Upper lobe of right lung (tissue), 1 donor: ENCODE measurements at regions not wholly inside any gene's neighbourhood (a gene's known extent, or its start where the extent isn't known, plus 50 kb on each side); places are given as distances from the start of the nearest gene placed in this dataset.
A peak's percentile ranks its signal among the peaks of the same experiment; 100 is the strongest.

Experiments
- ATAC-seq: fragments of 200-7000 bp; cut with Tn5 transposase; one replicate; pipeline ENCODE4 v1.9.1; 2020; ENCODE audit warnings: mild to moderate bottlenecking, moderate library complexity
- DNase-seq: peaks from one replicate; pipeline ENCODE4 v3.0.0-alpha.2; 2020
- H3K27ac ChIP-seq: fragments of 200-600 bp; one replicate; pipeline ENCODE4 v1.8.0; 2022
- H3K27me3 ChIP-seq: fragments of 200-600 bp; one replicate; pipeline ENCODE4 v1.8.0; 2022; ENCODE audit warnings: mild to moderate bottlenecking
- H3K36me3 ChIP-seq: fragments of 200-600 bp; one replicate; pipeline ENCODE4 v1.8.0; 2022
- H3K4me1 ChIP-seq: fragments of 200-600 bp; one replicate; pipeline ENCODE4 v1.8.0; 2022
- H3K4me3 ChIP-seq: fragments of 200-600 bp; one replicate; pipeline ENCODE4 v1.8.0; 2022; ENCODE audit warnings: mild to moderate bottlenecking
- H3K9me3 ChIP-seq: fragments of 200-600 bp; one replicate; pipeline ENCODE4 v1.8.0; 2022
- intact Hi-C: fragments of 100-400 bp; cut with DNase I; formaldehyde crosslinking; loops from one replicate; pipeline ENCODE4 v1.11.0; 2022
- TF ChIP-seq, protein P1 (sequence below): fragments of 200-600 bp; IDR thresholded peaks from one replicate; pipeline ENCODE4 v1.8.0; 2022; ENCODE audit warnings: antibody characterized with exemption
- donor health status: DM: no; HTN: yes; CAD: no; lungs with severe emphysema.

DNA sequence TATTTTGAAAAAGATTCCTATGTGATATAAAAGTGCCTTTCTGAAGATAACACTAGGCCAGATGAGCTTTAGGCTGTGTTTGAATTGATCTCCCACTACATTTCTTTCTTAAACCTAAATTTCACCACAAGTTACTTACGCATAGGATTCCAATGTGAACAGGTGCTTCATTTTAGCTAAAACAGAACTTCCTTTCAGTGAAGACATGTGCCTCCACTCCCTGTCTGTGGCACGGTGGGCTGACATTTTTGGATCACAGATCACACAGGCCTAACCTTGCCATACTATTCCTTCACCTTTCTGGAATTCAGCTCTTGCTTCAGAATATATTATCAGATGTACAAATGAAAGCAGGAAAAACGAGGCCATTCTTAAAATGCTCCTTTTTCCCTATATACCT is 231.8 kb downstream of the SAMD5 start:
- intact Hi-C loops = no loop called here

GRCh38 chr6:147740916-147741315 is 232.4 kb downstream of the SAMD5 start:
- TF ChIP-seq, protein P1, sequence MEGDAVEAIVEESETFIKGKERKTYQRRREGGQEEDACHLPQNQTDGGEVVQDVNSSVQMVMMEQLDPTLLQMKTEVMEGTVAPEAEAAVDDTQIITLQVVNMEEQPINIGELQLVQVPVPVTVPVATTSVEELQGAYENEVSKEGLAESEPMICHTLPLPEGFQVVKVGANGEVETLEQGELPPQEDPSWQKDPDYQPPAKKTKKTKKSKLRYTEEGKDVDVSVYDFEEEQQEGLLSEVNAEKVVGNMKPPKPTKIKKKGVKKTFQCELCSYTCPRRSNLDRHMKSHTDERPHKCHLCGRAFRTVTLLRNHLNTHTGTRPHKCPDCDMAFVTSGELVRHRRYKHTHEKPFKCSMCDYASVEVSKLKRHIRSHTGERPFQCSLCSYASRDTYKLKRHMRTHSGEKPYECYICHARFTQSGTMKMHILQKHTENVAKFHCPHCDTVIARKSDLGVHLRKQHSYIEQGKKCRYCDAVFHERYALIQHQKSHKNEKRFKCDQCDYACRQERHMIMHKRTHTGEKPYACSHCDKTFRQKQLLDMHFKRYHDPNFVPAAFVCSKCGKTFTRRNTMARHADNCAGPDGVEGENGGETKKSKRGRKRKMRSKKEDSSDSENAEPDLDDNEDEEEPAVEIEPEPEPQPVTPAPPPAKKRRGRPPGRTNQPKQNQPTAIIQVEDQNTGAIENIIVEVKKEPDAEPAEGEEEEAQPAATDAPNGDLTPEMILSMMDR = no peak
- Histone ChIP-seq H3K27ac (no peak overlapping the region), H3K4me1 (no peaks in the 10 kb centered on the region), H3K9me3 (no peaks in the 10 kb centered on the region), H3K27me3 (no peaks in the 10 kb centered on the region), H3K36me3 (no peaks in the 10 kb centered on the region), H3K4me3 (no peak overlapping the region)
- intact Hi-C loops = no loop called here
- no peak for ATAC-seq
- no peak for DNase-seq

More for the DNA sequence above, 231.8 kb downstream of the SAMD5 start:
- Histone ChIP-seq H3K27me3 (no peaks in the 10 kb centered on the region), H3K27ac (no peak overlapping the region), H3K36me3 (no peaks in the 10 kb centered on the region), H3K9me3 (no peaks in the 10 kb centered on the region), H3K4me1 (no peaks in the 10 kb centered on the region), H3K4me3 (no peak overlapping the region)
- ATAC-seq (no peak), DNase-seq (no peak)
- TF ChIP-seq, protein P1 = no peak

DNA sequence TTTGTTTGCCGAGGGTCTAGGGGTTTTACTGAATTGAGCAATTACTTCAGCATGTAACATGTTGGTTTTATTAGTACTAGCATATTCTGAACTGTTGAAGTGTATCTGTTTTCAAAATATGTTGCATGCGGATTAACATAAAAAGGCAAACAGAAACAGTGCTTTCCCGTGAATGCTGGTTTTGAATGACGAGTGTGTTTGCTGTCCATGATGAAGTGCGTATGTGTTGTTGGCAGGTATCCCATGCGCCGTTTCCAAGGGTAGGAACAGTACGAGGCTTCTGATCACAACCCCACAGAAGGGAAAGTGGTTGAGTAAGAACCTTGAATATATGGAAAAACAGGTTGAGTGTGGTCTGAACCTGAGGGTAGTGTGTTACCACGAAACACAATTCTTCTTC is 232.9 kb downstream of the SAMD5 start:
- TF ChIP-seq, protein P1 = no peak
- peak; percentile 46 for ATAC-seq

DNA sequence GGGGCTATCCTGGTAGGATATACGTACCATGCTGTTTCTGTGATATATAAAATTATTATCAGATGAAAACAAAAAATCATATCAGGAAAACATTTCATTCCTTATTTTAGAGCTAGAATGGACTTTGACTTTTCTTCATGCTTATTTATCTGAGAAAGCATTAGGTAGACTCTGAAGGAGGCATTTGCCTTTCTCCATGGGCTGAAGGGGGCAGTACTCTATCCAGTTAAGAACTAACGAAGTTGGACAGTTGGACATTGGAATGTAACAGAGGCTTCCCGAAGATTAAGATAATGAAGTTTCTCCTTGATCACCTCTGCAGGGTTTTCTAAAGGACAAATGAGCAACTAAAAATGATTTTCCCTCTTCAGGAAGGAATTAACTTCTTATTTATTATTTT is 233.9 kb downstream of the SAMD5 start:
- intact Hi-C loops = no loop called here

More for the DNA sequence above, 232.9 kb downstream of the SAMD5 start:
- Histone ChIP-seq H3K4me3 (no peak overlapping the region), H3K9me3 (no peaks in the 10 kb centered on the region), H3K27me3 (no peaks in the 10 kb centered on the region), H3K36me3 (no peaks in the 10 kb centered on the region), H3K27ac (no peak overlapping the region), H3K4me1 (no peaks in the 10 kb centered on the region)
- intact Hi-C loops = no loop called here
- no peak for DNase-seq

DNA sequence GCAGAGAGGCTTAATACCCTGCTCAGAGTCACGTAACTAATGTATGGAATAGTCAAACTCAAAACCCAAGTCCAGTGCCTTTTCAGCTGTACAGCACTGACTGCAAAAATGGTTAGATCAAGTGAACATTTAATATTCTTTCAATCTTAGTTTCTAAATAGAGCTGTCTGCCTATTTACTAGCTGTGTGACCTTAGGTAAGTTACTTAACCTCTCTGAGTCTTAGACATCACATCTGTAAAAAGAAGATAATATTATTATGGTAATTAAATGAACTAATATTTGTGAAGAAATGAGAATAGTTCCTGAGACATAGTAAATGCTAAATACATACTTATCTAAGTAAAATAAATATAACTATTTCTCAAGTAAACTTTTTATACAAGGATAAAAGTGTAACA is 235.5 kb downstream of the SAMD5 start:
- intact Hi-C loops = no loop called here
- ATAC-seq (no peak), DNase-seq (no peak)
- Histone ChIP-seq H3K4me1 (no peaks in the 10 kb centered on the region), H3K36me3 (no peaks in the 10 kb centered on the region), H3K9me3 (no peaks in the 10 kb centered on the region), H3K4me3 (no peak overlapping the region), H3K27ac (no peak overlapping the region), H3K27me3 (no peaks in the 10 kb centered on the region)
- TF ChIP-seq, protein P1 = no peak

More for the DNA sequence above, 233.9 kb downstream of the SAMD5 start:
- Histone ChIP-seq H3K4me3 (no peak overlapping the region), H3K36me3 (no peaks in the 10 kb centered on the region), H3K27me3 (no peaks in the 10 kb centered on the region), H3K9me3 (no peaks in the 10 kb centered on the region), H3K4me1 (no peaks in the 10 kb centered on the region), H3K27ac (no peak overlapping the region)
- DNase-seq (no peak), ATAC-seq (no peak)
- TF ChIP-seq, protein P1 = no peak

DNA sequence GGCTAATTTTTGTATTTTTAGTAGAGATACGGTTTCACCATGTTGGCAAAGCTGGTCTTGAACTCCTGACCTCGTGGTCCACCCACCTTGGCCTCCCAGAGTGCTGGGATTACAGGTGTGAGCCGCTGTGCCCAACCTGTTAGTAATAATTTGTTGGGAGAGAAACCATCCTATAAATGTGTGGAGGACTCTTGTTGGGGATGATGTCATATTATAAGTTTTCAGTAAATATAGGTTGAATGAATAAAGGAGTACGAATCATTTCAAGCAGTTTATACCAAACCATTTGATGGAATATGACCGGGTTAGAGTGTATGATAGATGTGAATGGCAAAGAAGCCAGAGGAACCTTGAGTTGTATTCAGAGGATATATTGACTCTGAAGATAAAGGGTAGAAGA is 240.8 kb downstream of the SAMD5 start:
- no peak overlapping the region for H3K4me3 ChIP-seq
- H3K4me1 ChIP-seq = peaks cover 4% of the 10 kb centered on the region
- DNase-seq (no peak), ATAC-seq (no peak)
- H3K27me3 ChIP-seq = no peaks in the 10 kb centered on the region
- H3K36me3 ChIP-seq = no peaks in the 10 kb centered on the region
- TF ChIP-seq, protein P1 = no peak
- intact Hi-C loops = no loop called here
- no peak overlapping the region for H3K27ac ChIP-seq
- no peaks in the 10 kb centered on the region for H3K9me3 ChIP-seq
